ENCODE measurements at regions not wholly inside any gene's neighbourhood (a gene's known extent, or its start where the extent isn't known, plus 50 kb on each side); places are given as distances from the start of the nearest gene placed in this dataset.

DNA sequence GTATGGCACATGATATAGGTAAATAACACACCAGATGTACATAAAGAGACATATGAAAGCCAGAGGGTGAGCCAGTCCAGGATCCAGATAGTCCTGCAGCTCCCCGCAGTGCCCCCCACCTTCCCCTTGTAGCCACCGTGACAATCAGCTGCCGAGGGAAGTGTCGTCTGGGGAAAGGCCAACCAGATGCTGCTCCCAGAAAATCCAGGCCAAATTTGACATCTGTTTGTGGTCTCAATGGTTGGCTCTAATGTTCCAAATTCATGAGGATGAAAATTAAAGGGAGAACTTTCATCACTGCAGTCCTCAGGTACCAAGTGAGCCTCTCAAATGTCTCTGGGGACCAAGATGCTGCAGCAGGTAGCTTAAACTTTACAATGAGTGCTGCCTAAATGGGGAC lies 210.3 kb downstream of the PTEN start:
- POLR2A ChIA-PET, result no interaction called here
- Mint-ChIP-seq H3K4me3 (no peak overlapping the region), H3K9me3 (peaks cover 0 to 9% (median 0%) of the 10 kb centered on the region in 9 donors), H3K36me3 (no peaks in the 10 kb centered on the region), H3K27me3 (no peaks in the 10 kb centered on the region), H3K27ac (no peak overlapping the region), H3K4me1 (peaks cover 10 to 56% (median 45%) of the 10 kb centered on the region in 4 donors)
- DNase-seq, result no peak
- no peak for ATAC-seq

GRCh38 chr10:88074971-88075370 lies 211.5 kb downstream of the PTEN start:
- H3K9me3 Mint-ChIP-seq, result peaks cover 0 to 9% (median 0%) of the 10 kb centered on the region in 9 donors
- no peak overlapping the region for H3K4me3 Mint-ChIP-seq
- peaks cover 10 to 43% (median 35%) of the 10 kb centered on the region in 4 donors for H3K4me1 Mint-ChIP-seq
- DNase-seq (no peak), ATAC-seq (no peak)
- no peaks in the 10 kb centered on the region for H3K27me3 Mint-ChIP-seq
- POLR2A ChIA-PET, result no interaction called here
- H3K27ac Mint-ChIP-seq, result no peak overlapping the region
- H3K36me3 Mint-ChIP-seq, result no peaks in the 10 kb centered on the region

GRCh38 chr10:88076027-88076880 lies 212.8 kb downstream of the PTEN start:
- peak overlapping the region in 4 of 10 donors; percentile 0 to 33 (median 10) for H3K27ac Mint-ChIP-seq

GRCh38 chr10:88077977-88078376 lies 214.6 kb downstream of the PTEN start:
- H3K27ac Mint-ChIP-seq, result no peak overlapping the region
- no peak overlapping the region for H3K4me3 Mint-ChIP-seq

More at GRCh38 chr10:88076027-88076880, 212.8 kb downstream of the PTEN start:
- POLR2A ChIA-PET, result no interaction called here
- no peaks in the 10 kb centered on the region for H3K36me3 Mint-ChIP-seq
- H3K9me3 Mint-ChIP-seq, result peaks cover 0 to 9% (median 0%) of the 10 kb centered on the region in 9 donors
- no peak for ATAC-seq
- H3K4me1 Mint-ChIP-seq, result peaks cover 10 to 37% (median 25%) of the 10 kb centered on the region in 4 donors
- H3K27me3 Mint-ChIP-seq, result no peaks in the 10 kb centered on the region
- H3K4me3 Mint-ChIP-seq, result peak overlapping the region in 1 of 10 donors; percentile 2
- DNase-seq, result no peak

GRCh38 chr10:88080213-88080612 lies 216.8 kb downstream of the PTEN start:
- Mint-ChIP-seq H3K27me3 (no peaks in the 10 kb centered on the region), H3K9me3 (peaks cover 0 to 9% (median 0%) of the 10 kb centered on the region in 9 donors), H3K4me1 (peaks cover 7 to 49% (median 15%) of the 10 kb centered on the region in 4 donors), H3K4me3 (no peak overlapping the region), H3K36me3 (no peaks in the 10 kb centered on the region), H3K27ac (no peak overlapping the region)
- no peak for ATAC-seq
- POLR2A ChIA-PET, result no interaction called here
- no peak for DNase-seq

More at GRCh38 chr10:88077977-88078376, 214.6 kb downstream of the PTEN start:
- Mint-ChIP-seq H3K4me1 (peaks cover 4 to 38% (median 19%) of the 10 kb centered on the region in 4 donors), H3K27me3 (no peaks in the 10 kb centered on the region), H3K36me3 (no peaks in the 10 kb centered on the region), H3K9me3 (peaks cover 0 to 9% (median 0%) of the 10 kb centered on the region in 9 donors)
- no peak for ATAC-seq
- DNase-seq, result no peak
- POLR2A ChIA-PET, result no interaction called here

GRCh38 chr10:88081457-88082054 lies 218.1 kb downstream of the PTEN start:
- ATAC-seq, result no peak
- POLR2A ChIA-PET, result interaction anchor here (1.1 kb wide), 2 partner anchors 10 to 16 kb away, joined by 4 to 5 read pairs; no protein-coding TSS in a partner anchor
- DNase-seq, result no peak
- H3K4me3 Mint-ChIP-seq, result no peak overlapping the region
- peaks cover 3 to 39% (median 7%) of the 10 kb centered on the region in 4 donors for H3K4me1 Mint-ChIP-seq
- H3K9me3 Mint-ChIP-seq, result peaks cover 0 to under 1% (median 0%) of the 10 kb centered on the region in 9 donors
- no peaks in the 10 kb centered on the region for H3K36me3 Mint-ChIP-seq
- H3K27ac Mint-ChIP-seq, result peak overlapping the region in 1 of 10 donors; percentile 8
- no peaks in the 10 kb centered on the region for H3K27me3 Mint-ChIP-seq

DNA sequence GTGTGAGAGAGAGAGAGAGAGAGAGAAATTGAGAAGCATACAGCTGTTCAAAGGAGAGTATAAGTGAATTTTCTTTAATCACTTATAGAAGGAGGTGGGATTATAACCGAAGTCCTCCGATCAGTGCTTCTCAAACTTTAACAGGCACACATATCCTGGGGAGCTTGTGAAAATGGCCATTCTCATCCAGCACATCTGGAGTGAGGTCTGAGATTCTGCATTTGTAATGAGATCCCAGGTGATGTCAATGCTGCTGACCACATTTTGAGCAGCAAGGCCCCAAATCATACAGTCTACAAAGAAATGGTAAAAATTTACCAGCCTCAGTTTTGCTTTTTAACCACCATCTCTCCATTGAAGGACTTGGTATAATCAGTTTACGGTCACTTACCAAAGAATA lies 219.0 kb downstream of the PTEN start:
- H3K4me3 Mint-ChIP-seq, result no peak overlapping the region
- DNase-seq (no peak), ATAC-seq (no peak)
- H3K9me3 Mint-ChIP-seq, result no peaks in the 10 kb centered on the region
- H3K36me3 Mint-ChIP-seq, result no peaks in the 10 kb centered on the region
- peak overlapping the region in 3 of 10 donors; percentile 8 to 57 (median 33) for H3K27ac Mint-ChIP-seq
- POLR2A ChIA-PET, result interaction anchor here (1.1 kb wide), 2 partner anchors 9 to 17 kb away, joined by 4 to 5 read pairs; no protein-coding TSS in a partner anchor
- H3K27me3 Mint-ChIP-seq, result no peaks in the 10 kb centered on the region
- peaks cover 4 to 38% (median 6%) of the 10 kb centered on the region in 4 donors for H3K4me1 Mint-ChIP-seq

- POLR2A ChIA-PET, result interaction anchor here (1.1 kb wide), 2 partner anchors 9 to 17 kb away, joined by 4 to 5 read pairs; no protein-coding TSS in a partner anchor
- no peak for DNase-seq
- Mint-ChIP-seq H3K36me3 (no peaks in the 10 kb centered on the region), H3K27ac (peak overlapping the region in 1 of 10 donors; percentile 33), H3K27me3 (no peaks in the 10 kb centered on the region), H3K4me1 (peaks cover 0 to 38% (median 6%) of the 10 kb centered on the region in 4 donors), H3K4me3 (peak overlapping the region in 1 of 10 donors; percentile 15), H3K9me3 (no peaks in the 10 kb centered on the region)
- no peak for ATAC-seq
These were observed 219.6 kb downstream of the PTEN start for GRCh38 chr10:88082806-88083596.

DNA sequence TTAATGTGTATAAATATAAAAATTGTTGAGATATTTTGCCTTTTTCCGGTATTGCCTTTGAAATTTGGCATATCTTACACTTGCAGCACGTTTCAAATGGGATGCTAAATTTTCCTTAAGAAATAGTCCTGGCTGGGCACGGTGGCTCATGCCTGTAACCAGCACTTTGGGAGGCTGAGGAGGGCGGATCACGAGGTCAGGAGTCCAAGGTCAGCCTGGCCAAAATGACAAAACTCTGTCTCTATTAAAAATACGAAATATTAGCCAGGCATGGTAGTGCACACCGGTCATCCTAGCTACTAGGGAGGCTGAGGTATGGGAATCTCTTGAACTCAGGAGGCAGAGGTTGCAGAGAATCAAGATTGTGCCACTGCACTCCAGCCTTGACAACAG lies 220.2 kb downstream of the PTEN start:
- DNase-seq, result no peak
- POLR2A ChIA-PET, result no interaction called here
- no peak for ATAC-seq
- Mint-ChIP-seq H3K27ac (no peak overlapping the region), H3K36me3 (no peaks in the 10 kb centered on the region), H3K9me3 (no peaks in the 10 kb centered on the region), H3K4me3 (no peak overlapping the region), H3K27me3 (no peaks in the 10 kb centered on the region), H3K4me1 (peaks cover 0 to 38% (median 6%) of the 10 kb centered on the region in 4 donors)

DNA sequence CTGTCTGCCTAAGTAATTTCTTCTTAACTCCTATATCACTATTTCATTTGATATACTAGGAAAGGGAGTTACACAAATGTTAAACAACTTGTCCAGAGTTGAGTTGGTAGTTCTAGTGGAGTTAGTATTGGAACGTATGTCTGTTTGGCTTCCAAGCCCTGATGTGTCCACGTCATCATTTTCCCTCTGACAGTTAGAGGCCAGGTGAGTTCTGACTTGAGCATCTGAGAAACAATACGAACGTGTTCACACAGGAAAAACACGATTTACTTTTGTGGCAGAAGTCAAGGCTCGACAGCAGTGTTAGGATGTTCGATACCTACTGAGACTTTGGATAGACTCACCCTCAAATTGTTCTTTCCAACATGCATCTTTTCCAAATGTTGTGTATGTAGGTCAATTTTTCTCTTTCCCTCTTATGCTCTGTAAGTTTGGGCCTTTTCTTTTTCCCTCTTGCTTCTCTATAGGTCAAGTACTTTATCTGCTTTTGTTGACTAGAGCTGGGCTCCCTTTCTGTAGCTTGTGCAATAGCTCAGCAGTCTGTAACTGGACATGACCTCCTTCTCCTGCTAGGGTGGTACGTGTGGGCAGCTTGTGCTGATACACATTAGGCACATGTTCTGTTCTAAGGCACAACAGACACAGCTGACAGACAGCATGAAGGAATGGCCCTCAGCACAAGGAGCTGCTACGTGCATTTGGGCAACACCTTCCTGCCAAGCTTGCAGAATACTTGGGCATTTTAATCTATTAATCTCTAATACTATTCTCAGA lies 222.9 kb downstream of the PTEN start:
- H3K4me3 Mint-ChIP-seq, result no peak overlapping the region
- POLR2A ChIA-PET, result interaction anchor here (1.0 kb wide), 1 partner anchor 21 kb away, joined by 4 read pairs; no protein-coding TSS in a partner anchor
- H3K27ac Mint-ChIP-seq, result no peak overlapping the region
- no peaks in the 10 kb centered on the region for H3K36me3 Mint-ChIP-seq
- peaks cover 20 to 41% (median 22%) of the 10 kb centered on the region in 4 donors for H3K4me1 Mint-ChIP-seq
- ATAC-seq (no peak), DNase-seq (no peak)
- no peaks in the 10 kb centered on the region for H3K27me3 Mint-ChIP-seq
- peaks cover 0 to 14% (median 0%) of the 10 kb centered on the region in 9 donors for H3K9me3 Mint-ChIP-seq

- DNase-seq (no peak), ATAC-seq (no peak)
- POLR2A ChIA-PET, result no interaction called here
- Mint-ChIP-seq H3K27me3 (no peaks in the 10 kb centered on the region), H3K36me3 (no peaks in the 10 kb centered on the region), H3K4me3 (no peak overlapping the region), H3K27ac (peak overlapping the region in 2 of 10 donors; percentile 28 to 53), H3K9me3 (peaks cover 0 to 14% (median 0%) of the 10 kb centered on the region in 9 donors), H3K4me1 (peaks cover 34 to 44% (median 38%) of the 10 kb centered on the region in 4 donors)
These were observed 225.3 kb downstream of the PTEN start for GRCh38 chr10:88088441-88089340.

Measured in naive thymus-derived CD8-positive, alpha-beta T cell (primary cell).